ENCODE measurements at regions not wholly inside any gene's neighbourhood (a gene's known extent, or its start where the extent isn't known, plus 50 kb on each side); places are given as distances from the start of the nearest gene placed in this dataset.

DNA sequence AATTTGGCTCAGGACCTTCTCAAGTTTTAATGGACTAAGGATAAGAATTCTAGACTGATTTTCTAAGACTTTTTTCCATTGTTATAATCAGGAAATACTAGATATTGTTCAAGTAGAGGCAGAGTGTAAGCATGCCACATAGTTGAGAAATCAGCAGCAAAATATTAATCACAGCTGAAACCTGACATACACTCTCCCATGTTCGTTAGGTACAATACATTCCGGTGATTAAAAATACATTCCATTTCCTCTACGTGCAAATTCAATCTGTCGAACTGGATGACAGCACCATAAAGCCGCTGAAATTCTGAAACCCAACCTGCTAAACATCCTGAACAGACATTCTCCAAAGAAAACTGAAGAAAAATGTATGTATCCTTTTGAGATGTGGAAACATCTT, 587.6 kb upstream of the DIPK2B start:
- Histone ChIP-seq H3K9ac (ENCODE audit: low read length) (no peak overlapping the region), H3K27ac (ENCODE audit: low read depth, low read length) (no peak overlapping the region)

DNA sequence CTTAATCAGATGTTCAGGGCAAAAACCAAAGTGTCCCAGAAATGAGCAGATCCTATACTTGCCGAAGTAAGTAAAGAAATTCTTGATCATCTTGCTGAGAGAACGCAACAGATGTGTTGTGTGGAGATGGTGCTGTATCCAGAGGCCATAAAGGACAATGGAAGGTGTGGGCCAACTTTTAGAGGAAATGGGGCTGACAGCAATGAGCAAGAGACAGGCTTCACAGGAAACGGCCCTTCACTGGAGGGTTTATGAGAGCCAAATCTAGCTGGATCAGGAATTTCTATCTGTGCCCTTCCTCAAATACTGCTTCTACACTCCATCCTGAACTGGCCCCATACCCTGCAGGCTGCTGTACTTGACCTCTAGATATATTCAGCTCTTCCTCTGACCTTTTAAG, 583.9 kb upstream of the DIPK2B start:
- Histone ChIP-seq H3K9ac (ENCODE audit: low read length) (no peak overlapping the region), H3K4me1 (ENCODE audit: control insufficient read depth, insufficient read depth, low read length) (peaks cover 80% of the 10 kb centered on the region), H3K9me3 (ENCODE audit: control insufficient read depth, insufficient read depth, low read depth, low read length) (no peaks in the 10 kb centered on the region), H3K27me3 (ENCODE audit: control insufficient read depth, insufficient read depth, low read length) (no peaks in the 10 kb centered on the region), H3K4me3 (ENCODE audit: low read depth, low read length) (no peak overlapping the region), H3K36me3 (ENCODE audit: control insufficient read depth, insufficient read depth, low read length) (peaks cover 35% of the 10 kb centered on the region), H3K27ac (ENCODE audit: low read depth, low read length) (no peak overlapping the region)

More for the DNA sequence above, 587.6 kb upstream of the DIPK2B start:
- H3K27me3 ChIP-seq (ENCODE audit: control insufficient read depth, insufficient read depth, low read length), result no peaks in the 10 kb centered on the region
- no peak overlapping the region for H3K4me3 ChIP-seq (ENCODE audit: low read depth, low read length)
- no peaks in the 10 kb centered on the region for H3K9me3 ChIP-seq (ENCODE audit: control insufficient read depth, insufficient read depth, low read depth, low read length)
- H3K36me3 ChIP-seq (ENCODE audit: control insufficient read depth, insufficient read depth, low read length), result peaks cover 25% of the 10 kb centered on the region
- peaks cover 59% of the 10 kb centered on the region for H3K4me1 ChIP-seq (ENCODE audit: control insufficient read depth, insufficient read depth, low read length)

DNA sequence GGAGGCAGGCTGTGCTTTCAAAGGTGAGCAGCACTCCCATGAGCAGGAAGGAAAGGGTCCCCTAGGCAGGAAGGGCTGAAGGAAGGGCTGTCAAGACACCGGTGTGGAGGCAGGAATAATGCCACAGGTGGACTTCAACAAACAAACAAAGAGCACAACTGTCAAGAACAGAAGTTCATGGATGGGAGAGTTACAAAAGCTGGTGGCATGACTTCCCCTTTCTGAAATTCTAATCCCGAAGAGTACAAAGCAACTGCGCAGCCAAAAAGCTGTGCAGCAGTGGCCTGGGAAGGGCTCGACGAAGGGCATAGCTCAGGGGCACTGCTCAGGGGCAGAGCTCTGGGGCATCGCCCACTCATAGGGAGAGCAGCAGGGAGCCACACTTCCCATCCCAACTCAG, 582.3 kb upstream of the DIPK2B start:
- Histone ChIP-seq H3K4me1 (ENCODE audit: control insufficient read depth, insufficient read depth, low read length) (peaks cover 65% of the 10 kb centered on the region), H3K9ac (ENCODE audit: low read length) (no peak overlapping the region), H3K36me3 (ENCODE audit: control insufficient read depth, insufficient read depth, low read length) (peaks cover 35% of the 10 kb centered on the region), H3K9me3 (ENCODE audit: control insufficient read depth, insufficient read depth, low read depth, low read length) (no peaks in the 10 kb centered on the region), H3K27ac (ENCODE audit: low read depth, low read length) (no peak overlapping the region), H3K4me3 (ENCODE audit: low read depth, low read length) (no peak overlapping the region), H3K27me3 (ENCODE audit: control insufficient read depth, insufficient read depth, low read length) (no peaks in the 10 kb centered on the region)

DNA sequence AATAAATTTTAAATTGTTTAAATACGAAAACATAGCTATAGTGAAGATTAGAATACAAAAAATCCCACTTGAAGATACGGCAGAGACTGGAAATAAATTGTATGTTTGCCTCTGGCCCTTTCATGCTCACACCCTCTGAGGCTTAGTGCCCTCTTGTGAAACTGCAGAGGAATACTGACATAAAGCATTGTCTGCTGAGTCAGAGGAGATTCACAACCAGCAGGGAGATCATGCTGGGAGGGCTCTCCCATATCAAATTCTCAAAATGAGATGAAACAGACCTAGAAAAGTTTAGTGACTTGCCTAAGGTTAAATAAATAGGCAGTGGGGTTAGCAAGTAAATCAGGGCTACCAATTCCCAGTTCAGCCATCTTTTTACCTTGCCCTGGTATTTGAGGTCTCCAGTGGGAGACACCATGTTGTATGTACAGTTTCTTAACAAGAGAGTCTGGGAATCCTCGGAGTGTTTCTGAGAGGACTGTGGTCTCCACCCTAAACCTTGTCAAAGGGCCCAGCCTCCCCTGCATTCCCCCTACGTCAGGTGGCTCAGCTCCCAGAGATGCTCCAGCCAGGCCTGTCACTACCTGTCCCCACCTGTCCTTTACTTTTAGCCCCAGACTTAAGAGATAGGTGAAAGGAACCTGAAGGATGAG, 581.4 kb upstream of the DIPK2B start:
- Histone ChIP-seq H3K9ac (ENCODE audit: low read length) (no peak overlapping the region), H3K27ac (ENCODE audit: low read depth, low read length) (no peak overlapping the region), H3K4me1 (ENCODE audit: control insufficient read depth, insufficient read depth, low read length) (peaks cover 64% of the 10 kb centered on the region), H3K36me3 (ENCODE audit: control insufficient read depth, insufficient read depth, low read length) (peaks cover 32% of the 10 kb centered on the region), H3K4me3 (ENCODE audit: low read depth, low read length) (no peak overlapping the region), H3K9me3 (ENCODE audit: control insufficient read depth, insufficient read depth, low read depth, low read length) (no peaks in the 10 kb centered on the region), H3K27me3 (ENCODE audit: control insufficient read depth, insufficient read depth, low read length) (no peaks in the 10 kb centered on the region)

DNA sequence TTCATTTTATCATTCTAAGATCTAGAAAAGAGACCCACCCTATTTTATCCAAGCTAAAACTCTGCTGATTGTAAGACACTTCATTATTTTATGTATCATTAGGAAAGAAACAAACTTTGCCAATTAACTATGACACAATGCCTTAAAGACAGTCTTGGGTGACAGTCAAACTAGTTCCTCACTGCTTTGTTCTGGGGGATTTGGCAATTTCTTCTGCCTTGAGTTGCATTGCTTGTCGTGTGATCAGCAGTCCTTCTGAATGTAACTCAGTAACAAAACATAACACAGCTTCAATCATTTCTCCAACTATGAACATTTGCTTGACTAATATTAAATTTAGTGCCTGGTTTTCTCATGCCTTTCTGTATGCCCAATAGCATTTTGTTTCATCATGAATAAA, 577.9 kb upstream of the DIPK2B start:
- Histone ChIP-seq H3K36me3 (ENCODE audit: control insufficient read depth, insufficient read depth, low read length) (peaks cover 25% of the 10 kb centered on the region), H3K4me1 (ENCODE audit: control insufficient read depth, insufficient read depth, low read length) (peaks cover 74% of the 10 kb centered on the region), H3K9ac (ENCODE audit: low read length) (no peak overlapping the region), H3K27me3 (ENCODE audit: control insufficient read depth, insufficient read depth, low read length) (no peaks in the 10 kb centered on the region), H3K9me3 (ENCODE audit: control insufficient read depth, insufficient read depth, low read depth, low read length) (no peaks in the 10 kb centered on the region), H3K27ac (ENCODE audit: low read depth, low read length) (no peak overlapping the region), H3K4me3 (ENCODE audit: low read depth, low read length) (no peak overlapping the region)

DNA sequence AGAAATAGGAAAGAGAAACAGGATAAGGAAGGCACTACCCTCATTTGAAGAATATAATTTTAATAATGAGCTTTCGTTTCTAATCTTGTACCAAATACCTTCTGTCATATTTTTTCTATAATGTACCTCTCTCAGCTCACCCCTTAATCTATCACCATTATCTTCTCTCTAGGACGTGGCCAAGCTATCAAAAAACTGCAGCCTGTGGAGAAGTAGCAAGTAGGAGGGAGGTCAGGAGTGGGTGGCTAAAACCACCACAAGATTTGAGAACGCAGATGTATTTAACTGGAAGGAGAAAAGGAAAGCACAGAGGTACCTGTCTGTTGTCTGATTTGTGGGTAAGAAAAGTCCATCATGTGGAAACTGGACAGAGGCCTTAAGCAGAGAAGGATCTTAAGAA, 576.7 kb upstream of the DIPK2B start:
- H3K4me3 ChIP-seq (ENCODE audit: low read depth, low read length), result no peak overlapping the region
- no peak overlapping the region for H3K27ac ChIP-seq (ENCODE audit: low read depth, low read length)
- H3K4me1 ChIP-seq (ENCODE audit: control insufficient read depth, insufficient read depth, low read length), result peaks cover 74% of the 10 kb centered on the region
- peaks cover 26% of the 10 kb centered on the region for H3K36me3 ChIP-seq (ENCODE audit: control insufficient read depth, insufficient read depth, low read length)
- no peaks in the 10 kb centered on the region for H3K27me3 ChIP-seq (ENCODE audit: control insufficient read depth, insufficient read depth, low read length)
- H3K9me3 ChIP-seq (ENCODE audit: control insufficient read depth, insufficient read depth, low read depth, low read length), result no peaks in the 10 kb centered on the region
- no peak overlapping the region for H3K9ac ChIP-seq (ENCODE audit: low read length)

DNA sequence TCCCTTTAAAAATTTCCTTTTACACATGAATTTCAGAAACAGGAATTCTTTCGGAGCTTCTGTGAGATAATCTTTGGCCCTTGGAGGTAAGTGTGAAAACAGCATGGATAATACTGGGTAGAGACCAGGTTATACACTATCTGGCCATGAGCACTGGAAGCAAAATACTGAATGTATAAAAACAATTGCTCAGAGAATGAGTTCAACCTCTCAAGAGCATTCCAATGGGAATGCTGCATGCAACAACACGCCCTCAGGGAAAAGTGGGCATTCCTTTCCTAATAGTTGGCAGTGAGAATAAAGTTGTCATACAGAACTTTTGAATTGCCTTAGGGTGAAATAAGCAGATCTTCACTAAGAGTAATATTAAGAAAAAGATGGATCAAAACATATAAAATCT, 574.8 kb upstream of the DIPK2B start:
- Histone ChIP-seq H3K27me3 (ENCODE audit: control insufficient read depth, insufficient read depth, low read length) (no peaks in the 10 kb centered on the region), H3K4me1 (ENCODE audit: control insufficient read depth, insufficient read depth, low read length) (peaks cover 72% of the 10 kb centered on the region), H3K9me3 (ENCODE audit: control insufficient read depth, insufficient read depth, low read depth, low read length) (no peaks in the 10 kb centered on the region), H3K27ac (ENCODE audit: low read depth, low read length) (peak overlapping the region; percentile 73), H3K4me3 (ENCODE audit: low read depth, low read length) (no peak overlapping the region), H3K36me3 (ENCODE audit: control insufficient read depth, insufficient read depth, low read length) (peaks cover 24% of the 10 kb centered on the region), H3K9ac (ENCODE audit: low read length) (no peak overlapping the region)

DNA sequence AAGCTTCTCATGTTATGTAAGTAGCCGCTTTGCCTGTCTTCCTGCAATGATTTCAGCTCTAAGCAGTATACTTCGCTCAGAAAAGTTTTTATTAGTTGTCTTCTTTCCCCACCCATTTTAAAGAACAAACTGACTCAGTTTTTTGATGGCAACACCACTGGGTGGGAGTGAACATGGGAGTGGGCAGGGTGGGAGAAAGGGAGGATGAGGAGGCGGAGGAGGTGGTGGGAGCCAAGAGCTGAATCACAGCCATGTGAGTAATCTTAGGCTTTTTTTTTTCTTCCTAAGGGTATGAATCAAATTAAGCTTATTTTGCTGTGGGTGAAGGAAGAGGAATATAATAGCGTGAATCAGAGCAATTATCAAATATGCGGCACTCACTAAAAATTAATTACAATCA, 574.3 kb upstream of the DIPK2B start:
- peaks cover 68% of the 10 kb centered on the region for H3K4me1 ChIP-seq (ENCODE audit: control insufficient read depth, insufficient read depth, low read length)
- no peaks in the 10 kb centered on the region for H3K27me3 ChIP-seq (ENCODE audit: control insufficient read depth, insufficient read depth, low read length)
- H3K36me3 ChIP-seq (ENCODE audit: control insufficient read depth, insufficient read depth, low read length), result peaks cover 21% of the 10 kb centered on the region
- no peak overlapping the region for H3K9ac ChIP-seq (ENCODE audit: low read length)
- no peak overlapping the region for H3K4me3 ChIP-seq (ENCODE audit: low read depth, low read length)
- peak overlapping the region; percentile 73 for H3K27ac ChIP-seq (ENCODE audit: low read depth, low read length)
- no peaks in the 10 kb centered on the region for H3K9me3 ChIP-seq (ENCODE audit: control insufficient read depth, insufficient read depth, low read depth, low read length)

DNA sequence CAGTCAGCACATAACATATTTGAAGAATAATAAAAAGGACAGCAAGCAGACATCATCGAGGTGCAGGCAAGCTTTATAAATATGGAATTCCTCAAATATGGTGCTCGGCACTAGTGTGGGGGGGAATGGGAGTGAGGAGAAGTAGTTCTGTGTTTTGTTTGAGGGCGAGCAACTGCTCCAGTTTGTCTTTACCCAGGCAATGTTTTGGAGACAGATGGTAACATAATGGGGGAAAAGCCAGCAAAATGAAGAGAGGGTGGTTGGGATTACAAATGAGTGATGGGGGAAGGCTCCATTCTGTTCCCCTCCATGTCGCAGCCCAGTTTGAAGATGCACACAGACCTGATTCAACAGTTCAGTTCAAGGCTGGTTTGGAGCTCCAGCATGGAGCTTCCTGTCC, 572.9 kb upstream of the DIPK2B start:
- no peaks in the 10 kb centered on the region for H3K27me3 ChIP-seq (ENCODE audit: control insufficient read depth, insufficient read depth, low read length)
- H3K36me3 ChIP-seq (ENCODE audit: control insufficient read depth, insufficient read depth, low read length), result peaks cover 31% of the 10 kb centered on the region
- H3K9me3 ChIP-seq (ENCODE audit: control insufficient read depth, insufficient read depth, low read depth, low read length), result no peaks in the 10 kb centered on the region
- no peak overlapping the region for H3K4me3 ChIP-seq (ENCODE audit: low read depth, low read length)
- H3K4me1 ChIP-seq (ENCODE audit: control insufficient read depth, insufficient read depth, low read length), result peaks cover 75% of the 10 kb centered on the region
- 0 out of 2 replicates have a peak overlapping the region, but pooled peaks have one; percentile 24 for H3K27ac ChIP-seq (ENCODE audit: low read depth, low read length)
- no peak overlapping the region for H3K9ac ChIP-seq (ENCODE audit: low read length)

DNA sequence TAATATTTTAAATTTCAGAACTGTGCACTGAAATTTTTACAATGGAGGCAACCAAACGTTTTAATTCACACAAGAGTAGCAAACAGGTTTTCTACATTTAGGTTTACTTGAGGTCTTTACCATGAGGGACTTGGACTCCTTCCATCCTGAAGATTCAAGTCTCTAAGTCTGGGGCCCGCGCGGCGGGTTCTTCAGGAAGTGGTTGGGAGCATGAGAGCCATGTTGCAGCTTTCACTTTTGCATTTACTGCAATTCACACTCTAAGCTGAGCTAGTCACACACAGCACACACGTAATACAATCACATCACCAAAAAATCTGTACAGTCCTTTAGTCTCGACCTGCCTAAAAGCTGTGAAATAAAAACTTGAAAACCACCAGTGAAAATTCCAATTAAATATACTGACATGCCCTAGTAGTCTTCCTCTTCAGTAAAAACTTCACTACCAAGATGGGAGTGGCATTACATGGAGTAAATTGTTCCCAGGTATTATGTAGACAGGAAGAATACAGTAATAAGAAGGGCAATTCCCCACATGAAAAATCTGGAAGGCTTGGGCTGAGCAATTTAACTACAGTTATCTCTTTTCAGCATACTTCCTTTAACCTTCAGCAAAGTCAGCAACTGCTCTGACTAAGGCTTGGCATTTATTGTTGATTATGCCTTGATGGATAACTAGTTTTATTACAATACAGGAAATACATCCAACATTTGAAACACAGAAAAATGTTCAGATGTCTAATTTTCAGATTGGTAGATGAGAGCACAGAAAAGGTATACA, 571.1 kb upstream of the DIPK2B start:
- Histone ChIP-seq H3K9ac (ENCODE audit: low read length) (no peak overlapping the region), H3K4me1 (ENCODE audit: control insufficient read depth, insufficient read depth, low read length) (peaks cover 72% of the 10 kb centered on the region), H3K4me3 (ENCODE audit: low read depth, low read length) (no peak overlapping the region), H3K9me3 (ENCODE audit: control insufficient read depth, insufficient read depth, low read depth, low read length) (no peaks in the 10 kb centered on the region), H3K27ac (ENCODE audit: low read depth, low read length) (no peak overlapping the region; the same call in 1 of the 2 replicates), H3K27me3 (ENCODE audit: control insufficient read depth, insufficient read depth, low read length) (no peaks in the 10 kb centered on the region), H3K36me3 (ENCODE audit: control insufficient read depth, insufficient read depth, low read length) (peaks cover 28% of the 10 kb centered on the region)

DNA sequence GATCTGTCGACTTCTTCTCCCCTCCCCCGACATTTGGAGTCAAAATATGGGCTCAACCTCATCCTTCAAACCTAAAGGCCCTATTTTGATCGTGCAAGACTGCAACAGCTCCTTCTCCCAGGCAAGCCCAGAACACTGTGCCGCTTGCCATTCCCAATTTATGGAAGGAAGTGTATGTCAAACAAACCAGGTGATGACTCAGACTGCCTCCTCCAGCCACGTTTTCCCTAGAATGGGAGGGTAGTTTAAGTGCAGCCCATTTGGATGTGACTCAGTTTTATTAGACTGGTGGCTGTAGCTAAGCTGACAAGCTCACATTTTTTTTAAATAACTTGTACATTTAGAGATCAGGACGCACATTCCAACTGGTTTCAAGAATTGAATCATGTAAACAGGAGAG, 570.4 kb upstream of the DIPK2B start:
- Histone ChIP-seq H3K36me3 (ENCODE audit: control insufficient read depth, insufficient read depth, low read length) (peaks cover 30% of the 10 kb centered on the region), H3K9ac (ENCODE audit: low read length) (no peak overlapping the region), H3K4me1 (ENCODE audit: control insufficient read depth, insufficient read depth, low read length) (peaks cover 66% of the 10 kb centered on the region), H3K27me3 (ENCODE audit: control insufficient read depth, insufficient read depth, low read length) (no peaks in the 10 kb centered on the region), H3K4me3 (ENCODE audit: low read depth, low read length) (no peak overlapping the region), H3K9me3 (ENCODE audit: control insufficient read depth, insufficient read depth, low read depth, low read length) (no peaks in the 10 kb centered on the region), H3K27ac (ENCODE audit: low read depth, low read length) (no peak overlapping the region; the same call in 1 of the 2 replicates)

Data from HUES6 (cell line).